ENCODE measurements at regions not wholly inside any gene's neighbourhood (a gene's known extent, or its start where the extent isn't known, plus 50 kb on each side); places are given as distances from the start of the nearest gene placed in this dataset.

GRCh38 chr21:28142697-28143096 lies 850.0 kb downstream of the LTN1 start:
- Histone ChIP-seq H3K9ac (ENCODE audit: low read length) (no peak overlapping the region), H3K79me2 (ENCODE audit: insufficient read depth, low read length) (no peaks in the 10 kb centered on the region), H3K27me3 (ENCODE audit: insufficient read depth, low read length) (no peaks in the 10 kb centered on the region), H3K27ac (ENCODE audit: low read depth, low read length) (peak overlapping the region; percentile 24), H3K4me2 (ENCODE audit: low read length) (no peak overlapping the region), H3K4me3 (ENCODE audit: insufficient read depth, low read depth, low read length) (no peak overlapping the region), H4K20me1 (ENCODE audit: insufficient read depth, low read length) (no peaks in the 10 kb centered on the region), H3K4me1 (ENCODE audit: insufficient read depth, low read length) (peaks cover 3% of the 10 kb centered on the region), H3K9me3 (ENCODE audit: insufficient read depth, low read depth, low read length) (no peaks in the 10 kb centered on the region), H2AFZ (ENCODE audit: low read depth, low read length) (no peak overlapping the region), H3K36me3 (ENCODE audit: insufficient read depth, low read length) (no peaks in the 10 kb centered on the region)
- DNase-seq (ENCODE audit: low read depth), result peak; percentile 60
- no peak overlapping the region for H3K4me3 Mint-ChIP-seq (ENCODE audit: unreplicated experiment)
- no peaks in the 10 kb centered on the region for H3K36me3 Mint-ChIP-seq (ENCODE audit: low read depth, unreplicated experiment)
- H3K27ac Mint-ChIP-seq (ENCODE audit: unreplicated experiment), result peak overlapping the region; percentile 8
- FAIRE-seq, result peak; percentile 63
- peaks cover 2% of the 10 kb centered on the region for H3K9me3 Mint-ChIP-seq (ENCODE audit: unreplicated experiment)
- peaks cover 9% of the 10 kb centered on the region for H3K4me1 Mint-ChIP-seq (ENCODE audit: low read depth, unreplicated experiment)
- TF ChIP-seq, protein P1, sequence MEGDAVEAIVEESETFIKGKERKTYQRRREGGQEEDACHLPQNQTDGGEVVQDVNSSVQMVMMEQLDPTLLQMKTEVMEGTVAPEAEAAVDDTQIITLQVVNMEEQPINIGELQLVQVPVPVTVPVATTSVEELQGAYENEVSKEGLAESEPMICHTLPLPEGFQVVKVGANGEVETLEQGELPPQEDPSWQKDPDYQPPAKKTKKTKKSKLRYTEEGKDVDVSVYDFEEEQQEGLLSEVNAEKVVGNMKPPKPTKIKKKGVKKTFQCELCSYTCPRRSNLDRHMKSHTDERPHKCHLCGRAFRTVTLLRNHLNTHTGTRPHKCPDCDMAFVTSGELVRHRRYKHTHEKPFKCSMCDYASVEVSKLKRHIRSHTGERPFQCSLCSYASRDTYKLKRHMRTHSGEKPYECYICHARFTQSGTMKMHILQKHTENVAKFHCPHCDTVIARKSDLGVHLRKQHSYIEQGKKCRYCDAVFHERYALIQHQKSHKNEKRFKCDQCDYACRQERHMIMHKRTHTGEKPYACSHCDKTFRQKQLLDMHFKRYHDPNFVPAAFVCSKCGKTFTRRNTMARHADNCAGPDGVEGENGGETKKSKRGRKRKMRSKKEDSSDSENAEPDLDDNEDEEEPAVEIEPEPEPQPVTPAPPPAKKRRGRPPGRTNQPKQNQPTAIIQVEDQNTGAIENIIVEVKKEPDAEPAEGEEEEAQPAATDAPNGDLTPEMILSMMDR (IDR thresholded peaks at IDR 0.05; ENCODE audit: insufficient read depth, low read depth, low read length), result no peak
- TF ChIP-seq EZH2 (IDR thresholded peaks at IDR 0.05; ENCODE audit: insufficient read depth, low read length), result no peak
- no peaks in the 10 kb centered on the region for H3K27me3 Mint-ChIP-seq (ENCODE audit: low read depth, unreplicated experiment)

DNA sequence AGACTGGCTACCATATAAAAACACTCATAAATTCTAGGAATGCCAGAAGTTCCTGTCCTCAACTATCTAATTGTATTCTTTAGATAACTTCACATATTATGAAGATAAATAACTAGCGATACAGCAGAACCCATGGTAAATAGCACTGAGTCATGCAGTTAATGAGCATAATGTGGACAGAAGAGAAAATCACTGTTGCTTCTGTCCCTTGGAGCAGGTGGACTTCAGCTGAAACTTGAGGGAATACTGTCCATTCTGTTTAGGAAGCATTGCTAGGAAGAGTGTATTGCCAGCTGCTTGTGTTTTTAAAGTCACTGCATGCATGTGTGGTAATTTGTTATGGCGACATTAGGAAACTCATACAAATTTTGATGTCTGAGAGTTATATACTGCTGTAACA lies 854.4 kb downstream of the LTN1 start:
- no peak overlapping the region for H3K27ac Mint-ChIP-seq (ENCODE audit: unreplicated experiment)
- Histone ChIP-seq H3K36me3 (ENCODE audit: insufficient read depth, low read length) (no peaks in the 10 kb centered on the region), H3K27me3 (ENCODE audit: insufficient read depth, low read length) (no peaks in the 10 kb centered on the region), H3K4me1 (ENCODE audit: insufficient read depth, low read length) (peaks cover 3% of the 10 kb centered on the region), H3K9me3 (ENCODE audit: insufficient read depth, low read depth, low read length) (no peaks in the 10 kb centered on the region), H3K27ac (ENCODE audit: low read depth, low read length) (no peak overlapping the region), H3K79me2 (ENCODE audit: insufficient read depth, low read length) (no peaks in the 10 kb centered on the region), H3K4me2 (ENCODE audit: low read length) (no peak overlapping the region), H4K20me1 (ENCODE audit: insufficient read depth, low read length) (no peaks in the 10 kb centered on the region), H3K4me3 (ENCODE audit: insufficient read depth, low read depth, low read length) (no peak overlapping the region), H2AFZ (ENCODE audit: low read depth, low read length) (no peak overlapping the region), H3K9ac (ENCODE audit: low read length) (no peak overlapping the region)
- no peak for FAIRE-seq
- no peak overlapping the region for H3K4me3 Mint-ChIP-seq (ENCODE audit: unreplicated experiment)
- no peaks in the 10 kb centered on the region for H3K27me3 Mint-ChIP-seq (ENCODE audit: low read depth, unreplicated experiment)
- H3K36me3 Mint-ChIP-seq (ENCODE audit: low read depth, unreplicated experiment), result no peaks in the 10 kb centered on the region
- TF ChIP-seq EZH2 (IDR thresholded peaks at IDR 0.05; ENCODE audit: insufficient read depth, low read length), result no peak
- TF ChIP-seq, protein P1 (IDR thresholded peaks at IDR 0.05; ENCODE audit: insufficient read depth, low read depth, low read length), result no peak
- DNase-seq (ENCODE audit: low read depth), result peak; percentile 3
- H3K9me3 Mint-ChIP-seq (ENCODE audit: unreplicated experiment), result peaks cover 2% of the 10 kb centered on the region
- peaks cover 9% of the 10 kb centered on the region for H3K4me1 Mint-ChIP-seq (ENCODE audit: low read depth, unreplicated experiment)

- Mint-ChIP-seq H3K4me3 (ENCODE audit: unreplicated experiment) (no peak overlapping the region), H3K4me1 (ENCODE audit: low read depth, unreplicated experiment) (no peaks in the 10 kb centered on the region), H3K36me3 (ENCODE audit: low read depth, unreplicated experiment) (no peaks in the 10 kb centered on the region), H3K9me3 (ENCODE audit: unreplicated experiment) (peaks cover 2% of the 10 kb centered on the region), H3K27me3 (ENCODE audit: low read depth, unreplicated experiment) (no peaks in the 10 kb centered on the region), H3K27ac (ENCODE audit: unreplicated experiment) (no peak overlapping the region)
- no peak for DNase-seq (ENCODE audit: low read depth)
- no peak for TF ChIP-seq EZH2 (IDR thresholded peaks at IDR 0.05; ENCODE audit: insufficient read depth, low read length)
- TF ChIP-seq, protein P1 (IDR thresholded peaks at IDR 0.05; ENCODE audit: insufficient read depth, low read depth, low read length), result no peak
- no peak for FAIRE-seq
- Histone ChIP-seq H3K4me2 (ENCODE audit: low read length) (no peak overlapping the region), H3K79me2 (ENCODE audit: insufficient read depth, low read length) (no peaks in the 10 kb centered on the region), H4K20me1 (ENCODE audit: insufficient read depth, low read length) (no peaks in the 10 kb centered on the region), H3K27me3 (ENCODE audit: insufficient read depth, low read length) (no peaks in the 10 kb centered on the region), H2AFZ (ENCODE audit: low read depth, low read length) (no peak overlapping the region), H3K27ac (ENCODE audit: low read depth, low read length) (no peak overlapping the region), H3K4me1 (ENCODE audit: insufficient read depth, low read length) (no peaks in the 10 kb centered on the region), H3K9me3 (ENCODE audit: insufficient read depth, low read depth, low read length) (no peaks in the 10 kb centered on the region), H3K4me3 (ENCODE audit: insufficient read depth, low read depth, low read length) (no peak overlapping the region), H3K36me3 (ENCODE audit: insufficient read depth, low read length) (no peaks in the 10 kb centered on the region), H3K9ac (ENCODE audit: low read length) (no peak overlapping the region)
Observed at GRCh38 chr21:28136656-28137255, 855.9 kb downstream of the LTN1 start.
